Gastrocnemius medialis (tissue), 4 donors: ENCODE measurements at regions not wholly inside any gene's neighbourhood (a gene's known extent, or its start where the extent isn't known, plus 50 kb on each side); places are given as distances from the start of the nearest gene placed in this dataset.

Source experiments
- CTCF ChIP-seq, 5 experiments: fragments of 450-650 bp in 3 of 5; fragments of 200-600 bp in 2 of 5; sonication (generic) in 2 of 5; IDR thresholded peaks in 4 of 5; conservative IDR thresholded peaks in 1 of 5; 1 replicate in 4 of 5; 2 replicates in 1 of 5; pipeline ENCODE4 v1.5.1; 2016 to 2019; ENCODE audit warnings: antibody characterized with exemption in 5 of 5, mild to moderate bottlenecking in 3 of 5, moderate library complexity in 3 of 5
- POLR2A ChIP-seq, 2 donors: fragments of 450-650 bp; IDR thresholded peaks; one replicate each; pipeline ENCODE4 v1.6.1; 2017; ENCODE audit warnings: antibody characterized with exemption in 2 of 2, mild to moderate bottlenecking in 2 of 2, moderate library complexity in 2 of 2

- TF ChIP-seq CTCF (IDR thresholded peaks at IDR 0.05 in 4 of 5, conservative IDR thresholded peaks at IDR 0.05 in 1 of 5) (no peak), POLR2A (IDR thresholded peaks at IDR 0.05) (no peak)
Measured at GRCh38 chr2:138122891-138123290, 158.6 kb downstream of the HNMT start.
